ENCODE measurements at regions not wholly inside any gene's neighbourhood (a gene's known extent, or its start where the extent isn't known, plus 50 kb on each side); places are given as distances from the start of the nearest gene placed in this dataset.

DNA sequence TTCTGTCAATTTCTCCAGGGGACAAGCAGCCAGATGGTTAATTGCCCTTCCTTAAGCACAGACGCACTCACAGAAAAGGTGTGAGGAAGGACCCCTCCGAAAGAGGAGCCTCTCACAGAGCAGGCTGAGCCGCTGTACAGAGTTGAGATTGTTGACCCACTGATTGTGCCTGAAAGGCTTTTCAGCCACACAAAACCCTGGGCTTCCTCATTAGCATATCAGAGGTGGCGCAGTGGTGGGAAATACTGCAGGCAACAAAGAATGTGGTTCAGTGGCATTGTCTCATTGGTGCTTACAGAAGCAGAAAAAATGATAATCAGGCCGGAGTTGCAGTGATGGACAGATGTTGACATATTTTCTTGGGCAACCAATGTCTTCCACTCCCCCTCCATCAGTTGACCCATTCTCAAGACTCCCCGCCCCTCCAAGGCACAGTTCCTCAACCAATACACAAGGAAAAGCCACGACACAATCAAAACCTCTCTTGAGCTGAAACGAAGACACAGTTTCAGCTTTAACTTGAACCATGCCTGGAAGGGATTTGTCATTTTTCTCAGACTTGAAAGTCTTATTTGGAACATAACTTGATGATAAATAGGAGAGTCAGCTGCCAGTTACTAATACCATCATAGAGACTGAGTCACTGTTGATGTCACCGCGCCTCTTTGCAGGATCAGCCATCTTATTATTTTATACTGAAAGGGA lies 53.1 kb downstream of the ATXN3L start:
- TF ChIP-seq, protein P1, sequence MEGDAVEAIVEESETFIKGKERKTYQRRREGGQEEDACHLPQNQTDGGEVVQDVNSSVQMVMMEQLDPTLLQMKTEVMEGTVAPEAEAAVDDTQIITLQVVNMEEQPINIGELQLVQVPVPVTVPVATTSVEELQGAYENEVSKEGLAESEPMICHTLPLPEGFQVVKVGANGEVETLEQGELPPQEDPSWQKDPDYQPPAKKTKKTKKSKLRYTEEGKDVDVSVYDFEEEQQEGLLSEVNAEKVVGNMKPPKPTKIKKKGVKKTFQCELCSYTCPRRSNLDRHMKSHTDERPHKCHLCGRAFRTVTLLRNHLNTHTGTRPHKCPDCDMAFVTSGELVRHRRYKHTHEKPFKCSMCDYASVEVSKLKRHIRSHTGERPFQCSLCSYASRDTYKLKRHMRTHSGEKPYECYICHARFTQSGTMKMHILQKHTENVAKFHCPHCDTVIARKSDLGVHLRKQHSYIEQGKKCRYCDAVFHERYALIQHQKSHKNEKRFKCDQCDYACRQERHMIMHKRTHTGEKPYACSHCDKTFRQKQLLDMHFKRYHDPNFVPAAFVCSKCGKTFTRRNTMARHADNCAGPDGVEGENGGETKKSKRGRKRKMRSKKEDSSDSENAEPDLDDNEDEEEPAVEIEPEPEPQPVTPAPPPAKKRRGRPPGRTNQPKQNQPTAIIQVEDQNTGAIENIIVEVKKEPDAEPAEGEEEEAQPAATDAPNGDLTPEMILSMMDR (IDR thresholded peaks at IDR 0.05; ENCODE audit: insufficient read depth, low read depth, low read length): no peak
- no peak overlapping the region for H3K4me3 ChIP-seq (ENCODE audit: low read depth, low read length)
- no peak for DNase-seq (ENCODE audit: low read depth)

DNA sequence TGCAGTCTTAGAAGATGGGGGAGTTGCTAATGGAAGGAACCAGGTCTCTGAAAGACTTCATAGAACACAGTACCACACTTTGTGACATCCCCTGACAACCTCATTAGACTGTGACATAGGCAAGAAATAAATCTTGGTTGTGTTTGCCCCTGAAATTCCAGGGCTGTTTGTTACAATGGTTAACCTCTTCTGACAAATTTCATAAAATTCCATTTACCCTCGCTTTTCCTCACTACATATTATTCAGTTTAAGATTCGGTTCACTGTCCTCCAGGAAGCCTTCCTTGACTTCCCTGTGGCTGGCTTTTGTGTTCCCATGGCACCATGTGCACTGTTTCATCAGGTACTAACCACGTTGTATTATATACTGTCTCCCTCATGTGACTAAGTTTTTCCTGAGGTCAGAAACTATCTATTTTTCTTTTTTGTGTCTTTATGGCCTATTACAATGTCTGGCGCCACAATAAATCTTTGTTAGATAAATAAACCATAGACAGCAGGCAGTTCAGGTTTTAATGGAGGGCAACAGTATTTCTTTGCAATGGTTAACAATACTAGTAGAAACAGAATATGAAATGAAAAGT lies 54.2 kb downstream of the ATXN3L start:
- DNase-seq (ENCODE audit: low read depth): peak; percentile 8
- no peak overlapping the region for H3K4me3 ChIP-seq (ENCODE audit: low read depth, low read length)
- TF ChIP-seq, protein P1 (IDR thresholded peaks at IDR 0.05; ENCODE audit: insufficient read depth, low read depth, low read length): no peak

DNA sequence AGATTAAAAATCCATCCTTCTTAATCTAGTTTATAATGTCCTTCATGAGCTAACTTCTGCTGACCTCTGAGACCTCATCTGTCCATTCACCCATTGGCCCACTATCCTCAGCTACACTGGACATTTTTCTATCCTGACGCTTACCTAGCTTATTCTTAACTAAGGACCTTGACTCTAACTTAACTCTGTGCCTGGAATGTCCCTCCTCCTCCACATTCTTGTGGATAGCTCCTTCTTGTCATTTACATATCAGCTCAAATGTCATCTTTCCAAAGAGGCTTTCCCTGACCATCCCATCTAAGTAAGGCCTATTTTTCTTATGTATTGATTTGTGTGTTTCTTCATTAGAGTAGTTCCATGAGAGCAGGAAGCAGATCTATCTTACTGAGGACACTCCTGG lies 54.7 kb downstream of the ATXN3L start:
- DNase-seq (ENCODE audit: low read depth): no peak
- TF ChIP-seq, protein P1 (IDR thresholded peaks at IDR 0.05; ENCODE audit: insufficient read depth, low read depth, low read length): no peak

DNA sequence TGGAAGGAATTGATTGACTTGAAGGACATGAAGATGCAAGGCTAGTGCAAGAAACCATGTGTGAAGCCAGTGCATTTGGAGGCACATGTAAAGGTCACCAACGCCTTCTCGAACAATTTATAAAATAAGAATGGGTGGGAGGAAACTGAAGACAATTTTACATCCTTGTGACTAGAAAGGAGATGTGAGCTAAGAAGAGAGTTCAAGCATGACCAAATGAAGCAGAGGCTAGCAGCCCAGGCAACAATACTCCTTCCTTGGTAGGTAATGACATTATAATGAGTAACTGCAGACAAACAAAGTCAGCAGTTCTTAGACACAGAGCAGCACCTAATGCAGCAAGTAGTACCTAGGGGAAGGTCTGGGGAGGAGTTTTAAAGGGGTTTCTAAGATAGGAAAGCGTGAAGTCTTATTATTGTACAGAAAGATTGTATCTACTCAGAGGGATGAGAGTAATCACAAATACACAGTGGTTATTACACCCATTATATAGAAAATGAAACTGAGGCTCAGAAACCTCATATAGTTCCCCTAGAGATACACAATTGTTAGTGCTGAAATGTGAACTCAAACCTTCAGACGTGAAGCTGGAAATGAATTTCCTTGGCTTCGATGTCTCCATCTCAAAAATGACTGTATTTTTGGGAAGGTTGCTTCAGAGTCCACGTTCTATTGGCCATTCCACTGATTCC lies 56.1 kb downstream of the ATXN3L start:
- H3K4me3 ChIP-seq (ENCODE audit: low read depth, low read length): no peak overlapping the region
- no peak for DNase-seq (ENCODE audit: low read depth)
- TF ChIP-seq, protein P1 (IDR thresholded peaks at IDR 0.05; ENCODE audit: insufficient read depth, low read depth, low read length): no peak

More for the DNA sequence above, 54.7 kb downstream of the ATXN3L start:
- no peak overlapping the region for H3K4me3 ChIP-seq (ENCODE audit: low read depth, low read length)

DNA sequence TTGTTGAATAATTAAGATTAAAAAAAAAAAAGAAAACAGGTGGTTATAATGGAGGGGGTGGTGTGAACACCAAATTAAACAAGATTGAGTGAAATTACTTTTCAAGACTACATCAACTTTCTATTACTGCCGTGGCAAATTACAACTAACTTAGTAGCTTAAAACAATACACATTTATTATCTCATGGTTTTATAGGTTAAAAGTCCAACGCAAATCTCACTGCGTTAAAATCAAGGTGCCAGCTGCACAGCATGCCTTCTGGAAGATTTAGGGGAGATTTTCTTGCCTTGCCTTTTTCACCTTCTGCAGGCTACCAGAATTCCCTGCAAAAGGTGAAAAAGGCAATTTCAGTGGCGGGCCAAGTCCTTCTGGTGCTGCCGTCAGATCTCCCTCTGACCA lies 58.5 kb downstream of the ATXN3L start:
- DNase-seq (ENCODE audit: low read depth): no peak
- H3K4me3 ChIP-seq (ENCODE audit: low read depth, low read length): no peak overlapping the region
- TF ChIP-seq, protein P1 (IDR thresholded peaks at IDR 0.05; ENCODE audit: insufficient read depth, low read depth, low read length): no peak

DNA sequence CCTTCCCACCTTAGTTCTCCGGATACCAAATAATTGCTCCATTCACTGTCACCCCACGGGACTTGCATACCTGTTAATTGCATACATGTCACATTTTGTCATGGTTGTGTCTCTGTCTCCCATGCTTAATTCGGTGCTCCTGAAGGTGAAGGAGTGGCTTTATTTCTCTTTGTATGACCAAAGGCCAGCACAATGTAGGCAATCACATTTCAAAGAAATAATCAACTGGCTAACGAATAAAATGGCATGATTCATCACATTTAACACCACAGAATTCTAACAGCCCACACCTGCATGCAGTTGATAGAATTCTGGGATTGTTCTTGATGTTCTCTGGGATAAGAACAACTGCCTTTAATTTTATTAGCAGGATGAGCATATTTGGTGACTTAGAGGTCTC lies 59.3 kb downstream of the ATXN3L start:
- no peak for DNase-seq (ENCODE audit: low read depth)
- TF ChIP-seq, protein P1 (IDR thresholded peaks at IDR 0.05; ENCODE audit: insufficient read depth, low read depth, low read length): no peak
- no peak overlapping the region for H3K4me3 ChIP-seq (ENCODE audit: low read depth, low read length)
